HCT116 (cell line): ENCODE measurements at regions not wholly inside any gene's neighbourhood (a gene's known extent, or its start where the extent isn't known, plus 50 kb on each side); places are given as distances from the start of the nearest gene placed in this dataset.

Experiments used
- ATAC-seq: fragments of 200-7000 bp; cut with Tn5 transposase; 2 replicates; pipeline ENCODE4 v1.9.1; 2020; ENCODE audit warnings: mild to moderate bottlenecking, moderate library complexity
- BruUV-seq: library from RNA; stranded (reverse); fragments of 400-500 nt; replicated peaks from 2 replicates; lab custom pipeline; 2021; lab: Mats Ljungman, UMichigan
- CTCF ChIA-PET: fragments of 300-600 bp; sonication (Branson Sonifier 250); formaldehyde crosslinking; loops from one replicate; lab custom pipeline; 2021; ENCODE audit warnings: antibody characterized with exemption; lab: Charles Lee
- POLR2A ChIA-PET: fragments of 300-600, 350-600 bp; sonication (Branson Sonifier 250); formaldehyde crosslinking; loops from one replicate; lab custom pipeline; 2021; ENCODE audit warnings: antibody characterized with exemption; lab: Charles Lee
- RAD21 ChIA-PET, 2 experiments: fragments of 300-600 bp; sonication (Branson Sonifier 250); formaldehyde crosslinking; loops; one replicate each; lab custom pipeline; 2023; ENCODE audit warnings: low total read pairs in 2 of 2; ENCODE audit not compliant: uncharacterized antibody in 2 of 2, unreplicated experiment in 2 of 2, low non-redundant PET in 1 of 2; lab: Charles Lee
- DNase-seq: peaks from one replicate; pipeline ENCODE4 v3.0.0-alpha.2; 2010; ENCODE audit warnings: low read depth, low spot score
- H2AFZ ChIP-seq: fragments of 200-600 bp; shearing (Covaris generic), sonication (generic); 2 replicates; pipeline ENCODE4 v1.6.1; 2017; ENCODE audit warnings: low read depth, mixed run types, mixed read lengths, antibody characterized with exemption, low read length; ENCODE audit not compliant: poor library complexity, severe bottlenecking
- H3K27ac ChIP-seq: 2 replicates; pipeline ENCODE4 v1.5.1; 2012; ENCODE audit warnings: low read depth, low read length
- H3K27me3 ChIP-seq: fragments of 200-600 bp; sonication (generic); 2 replicates; pipeline ENCODE4 v1.6.1; 2016; ENCODE audit warnings: mixed run types, low read length, mixed read lengths; ENCODE audit not compliant: insufficient read depth
- H3K36me3 ChIP-seq, 2 experiments: fragments of 200-500 bp in 1 of 2; fragments of 200-600 bp in 1 of 2; sonication (Bioruptor generic) in 1 of 2; sonication (generic) in 1 of 2; 2 replicates each; pipeline versions ENCODE4 v1.5.1 to v1.6.1; 2014 to 2016; ENCODE audit warnings: low read length in 2 of 2, inconsistent platforms in 1 of 2, mixed read lengths in 1 of 2, mixed run types in 1 of 2; ENCODE audit not compliant: insufficient read depth in 2 of 2, control insufficient read depth in 1 of 2
- H3K4me1 ChIP-seq, 2 experiments: fragments of 200-600 bp in 1 of 2; sonication (generic) in 1 of 2; 2 replicates each; pipeline versions ENCODE4 v1.5.1 to v1.6.1; 2012 to 2017; ENCODE audit warnings: low read length in 2 of 2, inconsistent platforms in 1 of 2, mild to moderate bottlenecking in 1 of 2, mixed read lengths in 1 of 2, mixed run types in 1 of 2, moderate library complexity in 1 of 2; ENCODE audit not compliant: insufficient read depth in 2 of 2, control insufficient read depth in 1 of 2
- H3K4me2 ChIP-seq: fragments of 200-600 bp; sonication (generic); 2 replicates; pipeline ENCODE4 v1.6.1; 2017; ENCODE audit warnings: mixed run types, low read length, mixed read lengths
- H3K4me3 ChIP-seq, 2 experiments: fragments of 200-600 bp in 1 of 2; sonication (generic) in 1 of 2; replicated peaks in 1 of 2; 2 replicates each; pipeline ENCODE4 v1.5.1; 2011 to 2016; ENCODE audit warnings: low read length in 2 of 2, control low read depth in 1 of 2, low read depth in 1 of 2, mild to moderate bottlenecking in 1 of 2, mixed read lengths in 1 of 2, mixed run types in 1 of 2
- H3K79me2 ChIP-seq: fragments of 200-600 bp; sonication (generic); 2 replicates; pipeline ENCODE4 v1.6.1; 2017; ENCODE audit warnings: mild to moderate bottlenecking, mixed run types, low read length, moderate library complexity, mixed read lengths; ENCODE audit not compliant: insufficient read depth
- H3K9ac ChIP-seq: fragments of 200-600 bp; sonication (generic); 2 replicates; pipeline ENCODE4 v1.6.1; 2016; ENCODE audit warnings: low read length, mixed read lengths
- H3K9me2 ChIP-seq: fragments of 200-600 bp; sonication (generic), shearing (Covaris generic); 2 replicates; pipeline ENCODE4 v1.6.1; 2017; ENCODE audit warnings: mixed run types, mild to moderate bottlenecking, moderate library complexity; ENCODE audit not compliant: insufficient read depth
- H3K9me3 ChIP-seq, 2 experiments: fragments of 200-500 bp in 1 of 2; fragments of 200-600 bp in 1 of 2; sonication (Bioruptor generic) in 1 of 2; sonication (generic) in 1 of 2; 2 replicates each; pipeline ENCODE4 v1.6.1; 2014 to 2017; ENCODE audit warnings: low read length in 2 of 2, mixed read lengths in 2 of 2, inconsistent platforms in 1 of 2, low read depth in 1 of 2, mild to moderate bottlenecking in 1 of 2, mixed run types in 1 of 2, moderate library complexity in 1 of 2; ENCODE audit not compliant: control insufficient read depth in 1 of 2, insufficient read depth in 1 of 2
- H4K20me1 ChIP-seq: fragments of 200-600 bp; sonication (generic), shearing (Covaris generic); 2 replicates; pipeline ENCODE4 v1.6.1; 2017; ENCODE audit warnings: mixed run types, mild to moderate bottlenecking, moderate library complexity; ENCODE audit not compliant: insufficient read depth
- ATF3 ChIP-seq: IDR thresholded peaks from 2 replicates; pipeline ENCODE4 v1.6.1; 2012
- CTCF ChIP-seq, 3 experiments: fragments of 200-600 bp in 1 of 3; sonication (generic) in 1 of 3; IDR thresholded peaks in 2 of 3; conservative IDR thresholded peaks in 1 of 3; 2 replicates each; pipeline ENCODE4 v1.5.1; 2012 to 2017; ENCODE audit warnings: low read depth in 2 of 3, low read length in 2 of 3, antibody characterized with exemption in 1 of 3, borderline replicate concordance in 1 of 3, control low read depth in 1 of 3, mild to moderate bottlenecking in 1 of 3, mixed read lengths in 1 of 3, mixed run types in 1 of 3, moderate library complexity in 1 of 3; ENCODE audit not compliant: insufficient read depth in 1 of 3
- EGR1 ChIP-seq: IDR thresholded peaks from 2 replicates; pipeline ENCODE4 v1.6.1; 2012; ENCODE audit warnings: low read depth
- FOSL1 ChIP-seq: IDR thresholded peaks from 2 replicates; pipeline ENCODE4 v1.6.1; 2012; ENCODE audit warnings: low read depth
- MAX ChIP-seq: IDR thresholded peaks from 2 replicates; pipeline ENCODE4 v1.6.1; 2012
- REST ChIP-seq: IDR thresholded peaks from 2 replicates; pipeline ENCODE4 v1.6.1; 2012; ENCODE audit warnings: low read depth
- intact Hi-C: fragments of 100-400 bp; cut with micrococcal nuclease; formaldehyde crosslinking; loops from 2 replicates; pipeline ENCODE4 v1.10.0; 2022

- Histone ChIP-seq H3K4me2 (no peak overlapping the region), H3K9ac (no peak overlapping the region), H3K27ac (no peak overlapping the region), H3K36me3 (no peaks in the 10 kb centered on the region), H3K79me2 (no peaks in the 10 kb centered on the region), H4K20me1 (no peaks in the 10 kb centered on the region), H2AFZ (no peak overlapping the region), H3K4me3 (no peak overlapping the region), H3K9me3 (peaks cover 11 to 18% of the 10 kb centered on the region in 2 experiments; a peak in 2 of 4 replicates), H3K27me3 (no peaks in the 10 kb centered on the region), H3K4me1 (no peaks in the 10 kb centered on the region), H3K9me2 (no peaks in the 10 kb centered on the region)
- intact Hi-C loops, result no loop called here
- RAD21 ChIA-PET, result no interaction called here
- CTCF ChIA-PET, result no interaction called here
- no peak for TF ChIP-seq CTCF (IDR thresholded peaks at IDR 0.05 in 2 of 3, conservative IDR thresholded peaks at IDR 0.05 in 1 of 3; ENCODE audit: borderline replicate concordance in 1 of 3, insufficient read depth in 1 of 3, low read depth in 2 of 3, low read length in 2 of 3)
- no peak for TF ChIP-seq FOSL1
- no peak for TF ChIP-seq MAX
- TF ChIP-seq REST, result no peak
- no peak for TF ChIP-seq EGR1
- TF ChIP-seq ATF3, result no peak
- no TSS peak for BruUV-seq
- DNase-seq (no peak), ATAC-seq (no peak)
- POLR2A ChIA-PET, result no interaction called here
These were observed 581.1 kb upstream of the AUTS2 start for GRCh38 chr7:69017208-69017607.
